ENCODE measurements at regions not wholly inside any gene's neighbourhood (a gene's known extent, or its start where the extent isn't known, plus 50 kb on each side); places are given as distances from the start of the nearest gene placed in this dataset.

GRCh38 chr6:74901576-74901975 is 304.3 kb downstream of the COL12A1 start:
- no peak for TF ChIP-seq EZH2phosphoT487 (IDR thresholded peaks at IDR 0.05; ENCODE audit: borderline replicate concordance, low read depth, low read length)
- no peak for TF ChIP-seq CTCF (conservative IDR thresholded peaks at IDR 0.05; ENCODE audit: low read length)
